Ureter (tissue), 1 donor: ENCODE measurements at regions not wholly inside any gene's neighbourhood (a gene's known extent, or its start where the extent isn't known, plus 50 kb on each side); places are given as distances from the start of the nearest gene placed in this dataset.
"Not testable (repeated sequence)": the region's sequence is repeated elsewhere in the genome, so short reads cannot be mapped to it uniquely, and the experiment has no call there.

Experiments used
- DNase-seq: peaks from one replicate; pipeline ENCODE4 v3.0.0-alpha.2; 2020; ENCODE audit warnings: low spot score
- donor health status: DM: yes; HTN: yes; CAD: no.

DNA sequence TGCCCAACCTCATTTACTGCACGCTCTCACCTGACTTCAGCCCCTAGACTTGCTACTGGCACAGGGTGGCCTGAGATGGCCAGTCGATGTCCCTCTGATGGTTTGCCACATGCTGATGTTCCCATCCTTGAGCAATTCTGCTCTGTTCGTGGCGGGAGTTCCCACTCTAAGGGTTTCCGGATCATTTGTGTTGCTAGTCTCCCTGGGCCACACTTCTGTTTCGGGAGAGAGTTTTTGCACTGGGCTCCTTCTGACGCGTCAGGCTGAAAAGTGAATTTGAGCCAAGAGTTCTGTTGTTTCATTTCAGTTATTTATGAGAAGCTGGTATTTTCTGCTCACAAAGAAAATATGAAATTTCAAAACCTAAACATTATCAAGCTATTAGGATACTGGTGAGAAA is 597.7 kb downstream of the BNC2 start:
- DNase-seq = no peak

DNA sequence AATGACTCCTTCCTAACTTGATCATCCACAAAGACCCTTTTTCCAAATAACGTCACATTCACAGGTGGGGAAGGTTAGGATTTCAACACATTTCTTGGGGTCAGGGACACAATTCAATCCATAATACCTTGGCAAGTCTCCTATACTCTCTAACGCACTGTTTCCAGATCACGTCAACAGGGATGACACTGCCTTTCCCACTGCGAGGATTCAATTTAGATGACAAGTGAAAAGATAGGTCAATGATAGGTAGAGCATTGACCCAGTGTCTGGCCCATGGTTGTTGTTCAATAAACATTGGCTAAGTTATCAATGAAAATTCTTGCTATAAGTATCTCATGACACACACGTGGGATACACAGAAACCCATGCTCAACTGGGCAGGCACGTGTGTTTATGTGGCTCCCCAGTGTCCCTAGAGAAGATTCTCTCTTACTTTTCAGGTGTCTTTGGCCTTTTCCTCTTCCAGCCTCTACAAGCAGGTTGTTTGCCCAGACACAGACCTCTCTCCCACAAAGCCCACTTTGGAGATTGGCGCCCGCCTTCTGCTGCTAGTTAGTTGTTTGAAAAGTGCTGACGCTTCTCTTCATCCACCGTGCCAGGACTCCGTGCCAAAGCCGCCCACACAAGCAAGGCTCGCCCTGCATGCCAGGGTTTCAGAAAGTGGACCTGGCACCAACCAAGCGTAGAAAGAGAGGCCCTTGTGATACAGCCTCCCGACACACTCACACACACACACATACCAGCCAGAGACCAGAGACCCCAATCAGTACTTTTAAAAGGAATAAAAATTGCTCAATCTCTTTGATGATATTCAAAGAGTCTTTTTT is 594.5 kb downstream of the BNC2 start:
- DNase-seq = no peak

DNA sequence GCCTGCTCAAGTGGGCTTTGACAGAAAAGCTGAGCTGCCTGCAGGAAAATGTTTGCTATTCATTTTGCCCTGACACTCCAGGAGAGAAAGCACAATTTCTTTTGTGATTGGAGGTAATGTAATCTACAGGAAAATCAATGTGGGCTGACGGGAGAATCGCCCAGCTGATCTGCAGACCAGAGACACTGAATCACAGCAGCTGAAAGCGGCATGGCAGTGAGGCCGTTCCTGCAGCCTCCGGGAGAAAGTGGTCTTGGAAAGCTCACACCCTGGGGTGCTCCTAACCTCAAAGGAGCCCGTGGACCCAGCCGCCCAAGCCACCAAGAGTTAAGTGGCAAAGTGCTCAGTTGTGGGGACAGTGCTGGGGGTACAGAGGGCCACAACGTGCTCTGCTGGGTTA is 593.6 kb downstream of the BNC2 start:
- DNase-seq = no peak

DNA sequence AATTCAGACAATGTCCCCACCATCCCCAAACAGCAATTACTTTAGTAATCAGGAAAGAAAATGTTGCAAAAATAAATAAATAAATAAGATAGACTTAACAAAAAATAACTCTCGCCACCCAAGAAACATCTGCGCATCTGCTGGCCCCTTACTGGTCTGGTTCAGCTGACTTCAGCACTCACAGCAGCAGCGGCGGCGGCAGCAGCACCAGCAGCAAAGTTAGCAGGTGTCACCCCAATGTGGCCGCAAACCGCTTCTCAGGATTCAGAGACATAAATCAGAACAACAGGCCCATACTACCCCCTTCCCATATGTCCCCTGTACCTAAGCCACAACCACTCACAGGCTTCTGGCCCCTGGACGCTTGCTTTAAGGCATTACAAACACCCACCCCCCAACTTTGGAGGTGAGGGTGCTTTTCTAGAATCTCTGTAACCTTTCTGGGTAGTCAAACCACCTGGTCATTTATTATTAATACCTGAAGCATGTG is 593.0 kb downstream of the BNC2 start:
- no peak for DNase-seq

DNA sequence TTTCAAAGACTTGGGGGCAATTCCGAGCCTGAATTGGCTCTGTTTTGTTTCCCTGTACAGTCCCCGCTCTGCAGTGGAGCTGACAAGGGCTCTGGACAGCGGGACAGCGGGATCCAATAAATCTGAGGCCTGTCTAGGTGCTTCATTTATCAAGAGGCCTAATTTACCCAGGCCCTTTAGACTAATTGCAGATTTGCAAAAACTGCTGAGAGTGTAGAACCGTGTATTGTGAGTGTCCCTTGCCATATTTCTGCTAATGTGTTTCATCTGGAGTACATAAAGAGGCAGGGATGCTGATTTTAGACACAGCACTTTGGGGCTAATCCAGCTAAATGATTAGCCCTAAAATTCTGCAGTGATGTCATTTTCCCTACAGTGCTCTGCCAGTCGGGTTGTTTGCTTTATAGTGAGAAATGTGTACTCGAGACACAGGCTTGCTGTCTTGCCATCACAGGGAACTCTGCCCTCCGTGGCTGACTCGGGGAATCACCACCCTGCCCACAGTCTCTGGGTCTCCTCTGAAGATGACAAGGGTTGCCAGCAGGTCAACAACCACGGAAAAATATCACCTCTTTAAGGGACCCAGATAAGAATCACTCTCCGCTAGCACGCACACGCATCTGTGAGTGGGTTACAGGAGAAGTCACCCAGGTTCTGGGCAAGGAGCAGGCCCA is 592.0 kb downstream of the BNC2 start:
- DNase-seq = no peak

DNA sequence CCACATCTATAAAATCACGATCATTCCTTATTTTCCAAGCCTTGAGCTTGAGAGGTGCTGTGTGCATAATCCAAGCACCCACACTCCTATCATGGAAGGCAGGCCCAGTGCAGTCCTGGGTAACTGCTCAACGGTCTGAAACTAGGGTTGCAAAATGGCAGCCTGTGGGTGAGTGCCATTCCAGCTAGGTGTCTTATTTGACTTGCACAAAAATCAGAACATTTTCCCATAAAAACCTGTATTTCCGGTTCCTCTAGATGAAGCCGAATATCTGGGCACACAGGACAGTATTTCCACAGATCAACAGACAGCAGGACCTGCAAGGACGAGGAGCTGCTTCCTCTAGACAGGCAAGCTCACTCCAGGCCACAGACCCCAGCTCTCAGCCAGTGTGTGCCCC is 588.8 kb downstream of the BNC2 start:
- no peak for DNase-seq

DNA sequence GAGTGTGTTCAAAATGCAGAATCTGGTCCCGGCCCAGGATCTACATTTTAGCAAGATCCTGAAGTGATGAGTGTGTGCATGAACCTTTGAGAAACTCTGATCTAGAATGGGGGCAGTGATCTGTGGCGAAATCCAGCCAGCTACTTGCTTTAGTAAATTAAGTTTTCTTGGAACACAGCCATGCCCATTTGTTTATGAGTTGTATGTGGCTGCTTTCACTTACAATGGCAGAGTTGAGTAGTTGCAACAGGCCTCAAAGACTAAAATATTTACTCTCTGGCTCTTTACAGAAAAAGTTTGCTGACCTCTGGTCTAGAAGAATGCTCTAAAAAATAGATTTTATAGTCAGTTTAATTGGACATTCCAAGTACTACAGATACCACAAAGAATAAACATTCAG is 588.3 kb downstream of the BNC2 start:
- DNase-seq = no peak

DNA sequence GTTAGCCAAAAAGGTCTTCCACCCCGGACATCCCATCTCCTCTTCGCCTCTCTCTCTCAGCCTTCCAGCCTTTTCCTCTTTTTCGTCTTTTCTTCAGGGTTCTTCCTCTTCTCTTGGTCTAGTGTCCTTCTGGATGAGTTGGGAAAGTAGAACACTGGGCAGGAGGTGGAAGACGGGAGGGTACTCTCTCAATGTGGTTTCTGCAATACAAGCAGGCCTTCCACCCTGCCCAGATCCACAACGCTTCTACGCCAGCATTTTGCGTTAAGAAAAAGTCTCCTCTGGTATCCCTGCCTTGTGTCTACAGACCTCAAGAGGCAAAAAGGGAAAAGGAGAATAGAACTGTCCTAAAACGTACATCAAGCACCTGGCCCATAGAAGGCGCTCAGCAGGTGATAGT is 587.8 kb downstream of the BNC2 start:
- no peak for DNase-seq

DNA sequence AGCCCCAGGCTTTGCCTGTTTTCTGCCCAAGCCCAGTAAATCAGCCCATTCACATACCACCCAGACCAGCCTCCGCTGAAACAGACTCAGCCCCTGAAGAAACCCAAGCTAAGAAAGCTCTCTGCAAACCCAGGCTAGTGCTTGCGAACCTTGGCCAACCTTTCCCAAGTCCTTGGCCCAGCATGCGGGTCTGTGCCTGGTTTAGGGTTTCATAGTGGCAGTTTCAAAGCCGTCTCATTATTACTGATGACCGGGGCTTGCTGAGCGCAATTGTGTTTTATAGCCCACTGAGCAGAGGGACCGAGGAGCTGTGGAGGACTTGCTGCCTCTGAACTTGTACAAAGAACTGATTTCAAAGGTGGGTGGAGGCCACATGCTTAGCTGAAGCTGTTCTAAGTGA is 584.3 kb downstream of the BNC2 start:
- DNase-seq = no peak

DNA sequence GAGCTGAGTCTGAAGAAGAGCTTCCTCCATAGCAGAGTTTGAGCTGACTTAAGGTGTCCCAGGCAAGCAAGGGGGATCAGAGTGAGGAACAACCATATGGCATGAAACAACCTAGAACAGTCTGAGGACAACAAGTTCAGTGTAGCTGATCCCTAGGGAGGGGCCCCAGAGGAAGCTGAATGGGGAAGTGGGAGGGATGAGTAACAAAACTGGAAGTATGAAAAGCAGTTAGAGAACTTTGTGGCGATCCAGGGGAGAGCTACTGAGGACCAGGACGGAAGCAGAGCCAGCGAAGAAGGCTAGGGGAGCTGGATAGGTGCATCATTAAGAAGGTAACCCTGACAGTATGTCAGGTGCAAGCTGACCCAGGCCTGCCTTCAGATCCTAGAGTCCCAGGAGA is 580.8 kb downstream of the BNC2 start:
- DNase-seq = no peak

DNA sequence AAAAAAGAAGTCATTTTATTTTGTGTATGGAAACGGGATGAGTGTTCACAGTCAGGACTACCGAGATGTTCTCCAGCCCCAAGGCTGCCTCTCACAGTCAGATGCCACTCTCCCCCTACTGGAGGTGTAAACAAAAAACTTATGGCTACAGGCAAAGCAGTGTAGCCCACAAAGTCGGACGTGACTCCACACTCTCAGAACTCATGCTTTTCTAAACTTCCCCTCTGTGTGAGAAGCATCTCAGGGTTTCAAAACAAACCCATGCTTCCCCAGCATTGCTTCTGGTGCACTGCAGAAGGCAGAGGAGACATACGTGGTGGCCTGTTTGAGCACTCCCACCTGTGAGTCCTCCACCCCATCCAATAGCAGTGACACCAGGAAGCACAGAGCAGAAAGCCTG is 580.3 kb downstream of the BNC2 start:
- DNase-seq = no peak

DNA sequence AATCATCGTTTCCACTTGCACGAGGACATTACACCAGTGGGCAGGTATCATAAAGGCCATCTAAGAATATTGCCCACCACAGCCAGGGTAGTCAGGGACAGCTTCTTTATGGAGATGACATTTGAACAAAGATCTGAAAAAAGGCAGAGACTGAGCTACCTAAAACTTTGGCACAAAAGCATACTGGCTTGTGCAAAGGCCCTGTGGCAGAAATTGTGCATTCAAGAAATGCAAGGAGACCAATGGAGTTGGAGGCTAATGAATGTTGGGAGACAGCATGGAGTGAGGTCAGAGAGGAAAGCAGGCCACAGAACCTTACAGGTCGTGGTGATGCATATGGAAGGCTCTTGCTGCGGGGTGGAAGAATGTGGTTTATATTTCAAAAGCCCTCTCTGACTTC is 578.5 kb downstream of the BNC2 start:
- DNase-seq = no peak

DNA sequence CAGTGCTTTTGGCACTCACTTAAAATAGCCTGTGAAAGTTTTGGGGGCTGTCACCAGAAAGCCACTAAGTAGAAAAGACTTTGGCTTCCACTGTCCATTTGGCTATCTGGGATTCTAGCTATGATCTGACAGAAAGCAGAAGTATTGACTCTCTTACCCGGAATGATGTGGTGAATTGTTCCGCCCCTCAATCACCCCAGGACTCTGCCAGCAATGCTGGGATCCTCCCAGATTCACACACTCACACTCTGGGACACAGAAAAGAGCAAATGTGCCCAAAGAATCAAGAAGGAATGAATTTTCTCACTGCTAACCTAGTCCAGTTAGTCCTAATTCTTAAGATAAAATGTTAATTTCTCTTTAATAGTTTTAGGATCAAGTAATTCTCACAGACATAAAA is 576.9 kb downstream of the BNC2 start:
- no peak for DNase-seq

DNA sequence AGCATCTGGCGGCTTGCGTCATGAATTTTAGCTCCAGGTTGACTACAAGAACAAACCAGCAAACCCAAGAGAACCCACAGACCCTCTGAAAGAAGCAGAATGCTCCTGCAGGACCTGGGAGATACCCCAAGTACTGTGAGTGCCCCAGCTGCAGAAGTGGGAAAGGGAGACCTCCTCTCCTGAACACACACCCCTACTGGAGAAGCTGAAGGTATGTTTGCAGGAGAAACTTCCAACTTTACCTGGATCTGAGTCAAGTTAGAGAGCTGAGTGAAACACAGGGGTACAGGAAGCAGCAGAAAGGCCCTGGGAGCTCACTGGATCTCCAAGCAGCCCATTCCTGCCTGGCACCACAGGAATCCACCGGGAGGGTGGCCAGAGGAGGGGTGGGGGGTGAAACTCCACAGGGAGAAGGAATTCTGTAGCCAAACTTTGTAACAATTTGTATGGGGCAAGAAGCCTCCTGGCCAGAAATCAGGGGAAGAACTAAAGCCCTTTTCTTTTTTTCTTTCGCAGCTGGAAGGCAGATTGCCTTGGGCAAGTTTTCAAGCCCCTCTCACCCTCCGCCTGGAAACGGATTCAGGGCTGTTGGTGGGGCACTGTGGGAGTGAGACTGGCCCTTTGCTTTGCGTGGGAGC is 576.2 kb downstream of the BNC2 start:
- no peak for DNase-seq

DNA sequence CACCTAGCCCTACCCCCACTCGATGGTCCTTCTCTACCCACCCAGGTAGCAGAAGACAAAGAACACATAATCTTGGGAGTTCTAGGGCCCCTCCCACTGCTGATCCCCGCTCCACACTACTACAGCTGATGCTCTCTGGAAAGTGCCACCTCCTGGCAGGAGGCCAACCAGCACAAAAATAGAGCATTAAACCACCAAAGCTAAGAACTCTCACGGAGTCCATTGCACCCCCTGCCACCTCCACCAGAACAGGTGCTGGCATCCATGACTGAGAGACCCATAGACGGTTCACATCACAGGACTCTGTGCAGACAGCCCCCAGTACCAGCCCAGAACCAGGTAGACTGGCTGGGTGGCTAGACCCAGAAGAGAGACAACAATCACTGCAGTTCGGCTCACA is 575.5 kb downstream of the BNC2 start:
- DNase-seq = not testable (repeated sequence)

DNA sequence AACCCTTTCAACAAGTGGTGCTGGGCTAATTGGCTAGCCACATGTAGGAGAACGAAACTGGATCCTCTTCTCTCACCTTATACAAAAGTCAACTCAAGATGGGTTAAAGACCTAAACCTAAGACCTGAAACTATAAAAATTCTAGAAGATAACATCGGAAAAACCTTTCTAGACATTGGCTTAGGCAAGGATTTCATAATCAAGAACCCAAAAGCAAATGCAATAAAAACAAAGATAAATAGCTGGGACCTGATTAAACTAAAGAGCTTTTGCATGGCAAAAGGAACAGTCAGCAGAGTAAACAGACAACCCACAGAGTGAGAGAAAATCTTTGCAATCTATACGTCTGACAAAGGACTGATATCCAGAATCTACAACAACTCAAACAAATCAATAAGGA is 571.1 kb downstream of the BNC2 start:
- not testable (repeated sequence) for DNase-seq

DNA sequence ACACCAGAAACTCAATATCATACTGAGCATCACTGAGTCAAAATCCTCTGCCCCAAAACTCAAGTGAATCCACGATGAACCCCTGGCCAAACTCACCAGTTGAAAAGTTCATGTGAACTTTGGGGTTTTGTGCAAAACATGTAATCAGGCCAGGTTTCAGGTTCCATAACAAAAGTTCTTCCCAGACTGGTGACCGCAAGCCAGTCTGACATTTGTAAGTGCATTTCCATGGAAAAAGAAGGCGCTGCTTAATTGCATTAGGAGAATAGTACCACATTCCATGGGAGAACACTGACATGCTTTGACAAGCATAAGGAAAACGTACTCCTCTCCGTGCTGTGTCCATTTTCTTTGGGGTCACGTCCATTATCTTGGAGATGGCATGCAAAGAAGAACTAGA is 567.0 kb downstream of the BNC2 start:
- no peak for DNase-seq

DNA sequence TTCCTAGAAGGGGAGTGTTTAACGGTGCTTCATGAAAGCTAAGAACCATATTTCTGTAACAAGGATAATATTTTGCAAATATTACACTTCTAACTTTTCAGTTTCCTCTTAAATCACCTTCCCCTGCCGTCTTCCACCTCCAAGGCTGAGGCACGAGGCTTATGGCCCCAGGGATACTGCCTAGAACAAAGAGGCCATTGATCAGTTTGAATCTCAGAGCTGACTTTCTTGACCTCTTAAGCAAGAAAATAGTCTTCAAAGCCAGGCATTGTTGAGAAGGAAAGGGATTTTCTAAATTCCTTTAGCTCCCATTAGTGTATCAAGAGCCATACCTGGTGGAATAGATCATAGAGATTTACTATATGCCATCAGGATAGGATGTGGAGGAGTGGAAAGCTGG is 566.2 kb downstream of the BNC2 start:
- no peak for DNase-seq

DNA sequence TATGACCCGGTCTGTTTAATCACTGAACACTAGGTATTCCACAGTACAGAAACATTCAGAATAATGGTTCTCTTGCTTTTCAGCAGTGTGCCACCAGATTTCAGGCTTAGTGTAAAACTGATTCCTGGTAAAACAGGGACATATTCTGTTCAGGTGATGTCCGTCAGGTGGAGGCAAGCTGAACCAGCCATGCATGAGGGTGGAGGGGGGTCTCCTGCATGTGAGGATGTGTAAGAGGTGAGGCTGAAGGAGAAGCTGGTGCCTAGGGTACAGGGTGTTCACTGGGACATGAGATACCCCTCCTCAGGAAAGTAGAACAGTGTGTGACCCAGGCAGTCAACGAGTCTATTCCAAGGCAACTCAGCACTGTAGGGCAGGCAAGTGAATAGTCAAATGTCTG is 563.9 kb downstream of the BNC2 start:
- DNase-seq = no peak

DNA sequence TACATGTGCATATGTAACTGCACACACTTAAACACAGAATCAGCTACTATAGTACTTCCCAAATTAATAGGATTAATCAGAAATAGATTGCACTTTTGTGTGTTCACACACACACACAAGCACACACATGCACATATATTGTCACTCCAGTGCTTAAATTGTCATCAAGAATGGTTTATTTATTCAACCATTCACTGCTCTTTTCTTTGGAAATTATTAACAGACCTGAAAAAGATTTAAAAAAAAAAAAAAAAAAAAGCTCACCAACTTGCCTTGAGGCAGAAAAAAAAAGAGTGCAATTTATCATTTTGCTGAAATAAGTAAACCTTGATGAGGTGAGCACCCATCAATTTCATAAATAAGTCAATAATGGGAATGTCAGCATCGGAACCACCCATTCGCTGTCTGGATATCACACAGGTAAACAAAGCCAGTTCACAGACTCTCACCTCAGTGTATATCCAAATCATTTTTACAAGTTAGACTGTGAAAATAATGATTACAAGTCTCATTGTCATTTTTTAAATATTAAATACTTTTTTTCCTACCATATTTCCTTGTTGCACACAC is 562.8 kb downstream of the BNC2 start:
- DNase-seq = no peak

DNA sequence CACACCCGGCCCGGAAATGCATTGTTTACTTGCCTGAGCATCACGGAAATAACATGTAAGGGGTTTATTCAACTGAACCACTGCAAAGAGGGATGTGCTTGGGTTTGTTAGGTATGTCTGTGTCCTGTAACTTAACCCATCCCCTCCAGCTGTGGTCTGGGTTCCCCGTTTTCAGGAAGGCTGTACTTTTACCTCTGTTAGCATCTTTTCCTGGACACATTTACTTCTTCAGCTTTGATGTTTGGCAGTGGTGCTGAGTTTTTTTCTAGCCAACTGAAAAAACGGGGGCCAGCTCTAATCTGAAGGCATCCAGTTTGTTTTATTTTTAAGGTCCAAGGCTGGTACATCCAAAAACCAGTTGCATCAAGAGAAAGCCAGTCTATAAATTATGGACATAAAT is 561.8 kb downstream of the BNC2 start:
- DNase-seq = no peak

DNA sequence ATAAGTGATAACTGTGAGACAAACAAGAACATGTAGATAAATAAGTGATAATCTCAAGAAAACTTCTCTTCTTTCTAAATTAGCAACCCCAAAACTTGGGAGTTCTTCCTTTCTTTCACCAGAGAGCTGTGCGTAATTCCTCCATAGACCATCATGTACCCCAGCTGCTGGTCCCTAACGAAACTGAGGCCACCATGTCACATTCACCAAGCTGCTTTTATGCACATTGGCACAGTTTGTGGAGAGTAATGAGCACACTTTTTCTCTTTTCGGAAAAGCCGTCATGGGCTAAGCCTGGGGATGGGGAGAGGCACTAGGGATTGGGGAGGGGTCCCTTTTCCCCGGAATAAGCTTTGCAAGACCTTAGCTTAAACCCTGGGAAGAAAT is 561.4 kb downstream of the BNC2 start:
- no peak for DNase-seq
